ENCODE measurements at regions not wholly inside any gene's neighbourhood (a gene's known extent, or its start where the extent isn't known, plus 50 kb on each side); places are given as distances from the start of the nearest gene placed in this dataset.

GRCh38 chr13:80249516-80250212 is 91.3 kb downstream of the SPRY2 start:
- no peak for DNase-seq
- ATAC-seq (ENCODE audit: low read depth), result no peak
- Mint-ChIP-seq H3K9me3 (no peaks in the 10 kb centered on the region), H3K27ac (no peak overlapping the region), H3K4me3 (no peak overlapping the region), H3K36me3 (no peaks in the 10 kb centered on the region), H3K4me1 (no peaks in the 10 kb centered on the region), H3K27me3 (no peaks in the 10 kb centered on the region)
- POLR2A ChIA-PET, result no interaction called here

GRCh38 chr13:80245162-80245733 is 95.7 kb downstream of the SPRY2 start:
- POLR2A ChIA-PET, result no interaction called here
- no peak overlapping the region for H3K4me3 Mint-ChIP-seq
- DNase-seq (no peak), ATAC-seq (ENCODE audit: low read depth) (no peak)
- H3K9me3 Mint-ChIP-seq, result no peaks in the 10 kb centered on the region
- H3K36me3 Mint-ChIP-seq, result no peaks in the 10 kb centered on the region
- H3K4me1 Mint-ChIP-seq, result no peaks in the 10 kb centered on the region
- no peak overlapping the region for H3K27ac Mint-ChIP-seq
- no peaks in the 10 kb centered on the region for H3K27me3 Mint-ChIP-seq

GRCh38 chr13:80244574-80244973 is 96.4 kb downstream of the SPRY2 start:
- POLR2A ChIA-PET, result no interaction called here

GRCh38 chr13:80242728-80243427 is 98.0 kb downstream of the SPRY2 start:
- no peaks in the 10 kb centered on the region for H3K9me3 Mint-ChIP-seq
- no peaks in the 10 kb centered on the region for H3K4me1 Mint-ChIP-seq
- H3K27ac Mint-ChIP-seq, result no peak overlapping the region
- DNase-seq (no peak), ATAC-seq (ENCODE audit: low read depth) (no peak)
- H3K36me3 Mint-ChIP-seq, result no peaks in the 10 kb centered on the region
- H3K4me3 Mint-ChIP-seq, result no peak overlapping the region
- no peaks in the 10 kb centered on the region for H3K27me3 Mint-ChIP-seq
- POLR2A ChIA-PET, result no interaction called here

More at GRCh38 chr13:80244574-80244973, 96.4 kb downstream of the SPRY2 start:
- Mint-ChIP-seq H3K27ac (no peak overlapping the region), H3K36me3 (no peaks in the 10 kb centered on the region), H3K4me1 (no peaks in the 10 kb centered on the region), H3K27me3 (no peaks in the 10 kb centered on the region), H3K9me3 (no peaks in the 10 kb centered on the region), H3K4me3 (no peak overlapping the region)
- no peak for ATAC-seq (ENCODE audit: low read depth)
- DNase-seq, result no peak

GRCh38 chr13:80239571-80240255 is 101.2 kb downstream of the SPRY2 start:
- no peak overlapping the region for H3K27ac Mint-ChIP-seq
- no peaks in the 10 kb centered on the region for H3K4me1 Mint-ChIP-seq
- DNase-seq (no peak), ATAC-seq (ENCODE audit: low read depth) (no peak)
- no peaks in the 10 kb centered on the region for H3K27me3 Mint-ChIP-seq
- no peaks in the 10 kb centered on the region for H3K9me3 Mint-ChIP-seq
- H3K4me3 Mint-ChIP-seq, result no peak overlapping the region
- H3K36me3 Mint-ChIP-seq, result no peaks in the 10 kb centered on the region
- POLR2A ChIA-PET, result no interaction called here

GRCh38 chr13:80239116-80239515 is 101.8 kb downstream of the SPRY2 start:
- Mint-ChIP-seq H3K27me3 (no peaks in the 10 kb centered on the region), H3K27ac (no peak overlapping the region), H3K4me3 (no peak overlapping the region), H3K9me3 (no peaks in the 10 kb centered on the region), H3K4me1 (no peaks in the 10 kb centered on the region), H3K36me3 (no peaks in the 10 kb centered on the region)
- ATAC-seq (ENCODE audit: low read depth), result no peak
- DNase-seq, result no peak
- POLR2A ChIA-PET, result no interaction called here

- Mint-ChIP-seq H3K9me3 (no peaks in the 10 kb centered on the region), H3K27me3 (no peaks in the 10 kb centered on the region), H3K4me1 (no peaks in the 10 kb centered on the region), H3K4me3 (no peak overlapping the region), H3K27ac (no peak overlapping the region), H3K36me3 (no peaks in the 10 kb centered on the region)
- POLR2A ChIA-PET, result no interaction called here
- DNase-seq (no peak), ATAC-seq (ENCODE audit: low read depth) (no peak)
These were observed 103.3 kb downstream of the SPRY2 start for GRCh38 chr13:80237646-80238045.

GRCh38 chr13:80235967-80236302 is 105.0 kb downstream of the SPRY2 start:
- POLR2A ChIA-PET, result no interaction called here
- ATAC-seq (ENCODE audit: low read depth) (no peak), DNase-seq (no peak)
- H3K4me3 Mint-ChIP-seq, result no peak overlapping the region
- no peaks in the 10 kb centered on the region for H3K4me1 Mint-ChIP-seq
- no peaks in the 10 kb centered on the region for H3K36me3 Mint-ChIP-seq
- H3K27me3 Mint-ChIP-seq, result no peaks in the 10 kb centered on the region
- H3K9me3 Mint-ChIP-seq, result no peaks in the 10 kb centered on the region
- no peak overlapping the region for H3K27ac Mint-ChIP-seq

- Mint-ChIP-seq H3K36me3 (no peaks in the 10 kb centered on the region), H3K9me3 (no peaks in the 10 kb centered on the region), H3K27ac (no peak overlapping the region), H3K4me1 (no peaks in the 10 kb centered on the region), H3K27me3 (no peaks in the 10 kb centered on the region), H3K4me3 (no peak overlapping the region)
- POLR2A ChIA-PET, result no interaction called here
- ATAC-seq (ENCODE audit: low read depth), result no peak
- DNase-seq, result no peak
These were observed 105.6 kb downstream of the SPRY2 start for GRCh38 chr13:80235166-80235966.

- no peak for ATAC-seq (ENCODE audit: low read depth)
- Mint-ChIP-seq H3K27ac (no peak overlapping the region), H3K36me3 (no peaks in the 10 kb centered on the region), H3K27me3 (no peaks in the 10 kb centered on the region), H3K4me1 (no peaks in the 10 kb centered on the region), H3K9me3 (peaks cover 2% of the 10 kb centered on the region), H3K4me3 (no peak overlapping the region)
- POLR2A ChIA-PET, result no interaction called here
- no peak for DNase-seq
These were observed 113.3 kb downstream of the SPRY2 start for GRCh38 chr13:80227645-80228044.

- Mint-ChIP-seq H3K27ac (no peak overlapping the region), H3K36me3 (no peaks in the 10 kb centered on the region)
- POLR2A ChIA-PET, result no interaction called here
These were observed 114.3 kb downstream of the SPRY2 start for GRCh38 chr13:80226645-80227044.

GRCh38 chr13:80224468-80224867 is 116.5 kb downstream of the SPRY2 start:
- DNase-seq, result no peak
- Mint-ChIP-seq H3K36me3 (no peaks in the 10 kb centered on the region), H3K27me3 (no peaks in the 10 kb centered on the region), H3K27ac (no peak overlapping the region), H3K4me1 (no peaks in the 10 kb centered on the region), H3K4me3 (no peak overlapping the region), H3K9me3 (peaks cover 2% of the 10 kb centered on the region)
- ATAC-seq (ENCODE audit: low read depth), result no peak
- POLR2A ChIA-PET, result no interaction called here

More at GRCh38 chr13:80226645-80227044, 114.3 kb downstream of the SPRY2 start:
- peaks cover 2% of the 10 kb centered on the region for H3K9me3 Mint-ChIP-seq
- H3K4me3 Mint-ChIP-seq, result no peak overlapping the region
- no peaks in the 10 kb centered on the region for H3K27me3 Mint-ChIP-seq
- ATAC-seq (ENCODE audit: low read depth), result no peak
- DNase-seq, result no peak
- no peaks in the 10 kb centered on the region for H3K4me1 Mint-ChIP-seq

All from activated naive CD8-positive, alpha-beta T cell treated with anti-CD3 and anti-CD28 coated beads, Interleukin-2, amount 10 ng/mL, durations not matched to agents 7 days and 5 days (primary cell).